Lower leg skin (tissue), 4 donors: ENCODE measurements at regions not wholly inside any gene's neighbourhood (a gene's known extent, or its start where the extent isn't known, plus 50 kb on each side); places are given as distances from the start of the nearest gene placed in this dataset.

Experiments
- DNase-seq, 2 donors: peaks; one replicate each; pipeline ENCODE4 v3.0.0-alpha.2; 2019; ENCODE audit warnings: low spot score in 2 of 2
- H3K4me3 ChIP-seq: fragments of 200-600 bp; sonication (generic); 2 replicates; pipeline ENCODE4 v1.5.1; 2017; ENCODE audit warnings: mild to moderate bottlenecking, low read depth; ENCODE audit not compliant: poor library complexity, severe bottlenecking
- CTCF ChIP-seq, 3 donors: fragments of 450-650 bp; IDR thresholded peaks; one replicate each; pipeline ENCODE4 v1.5.1; 2016; ENCODE audit warnings: antibody characterized with exemption in 3 of 3, mild to moderate bottlenecking in 3 of 3, moderate library complexity in 2 of 3
- POLR2A ChIP-seq, 2 donors: fragments of 450-650 bp; IDR thresholded peaks; one replicate each; pipeline ENCODE4 v1.6.1; 2016 to 2017; ENCODE audit warnings: antibody characterized with exemption in 2 of 2, mild to moderate bottlenecking in 1 of 2, moderate library complexity in 1 of 2
- WGBS, 2 donors: methylation state at CpG; one replicate each; pipeline ENCODE4 v1.1.5; 2018; 5-methylcytosine and 5-hydroxymethylcytosine counted together
- intact Hi-C: fragments of 100-400 bp; cut with DNase I; formaldehyde crosslinking; loops from one replicate; pipeline ENCODE4 v1.15.0; 2023; ENCODE audit warnings: low total_unique reads

- DNase-seq, result no peak
- TF ChIP-seq POLR2A (IDR thresholded peaks at IDR 0.05) (no peak), CTCF (IDR thresholded peaks at IDR 0.05) (no peak)
- no peak overlapping the region for H3K4me3 ChIP-seq
- intact Hi-C loops, result no loop called here
Observed at GRCh38 chr6:68445926-68446325, 189.2 kb upstream of the ADGRB3 start.

GRCh38 chr6:68443704-68444103 lies 191.4 kb upstream of the ADGRB3 start:
- TF ChIP-seq POLR2A (IDR thresholded peaks at IDR 0.05), result no peak
- TF ChIP-seq CTCF (IDR thresholded peaks at IDR 0.05), result no peak
- no peak overlapping the region for H3K4me3 ChIP-seq
- DNase-seq, result no peak
- intact Hi-C loops, result no loop called here

- H3K4me3 ChIP-seq, result no peak overlapping the region
- intact Hi-C loops, result no loop called here
- TF ChIP-seq CTCF (IDR thresholded peaks at IDR 0.05) (no peak), POLR2A (IDR thresholded peaks at IDR 0.05) (no peak)
- DNase-seq, result no peak
Observed at GRCh38 chr6:68427630-68428029, 207.5 kb upstream of the ADGRB3 start.

GRCh38 chr6:68410021-68410420 lies 225.1 kb upstream of the ADGRB3 start:
- no peak overlapping the region for H3K4me3 ChIP-seq
- DNase-seq, result no peak
- WGBS, 2 donors, result 82 to 87% methylated on average over 2 of the region's 2 CpGs
- TF ChIP-seq POLR2A (IDR thresholded peaks at IDR 0.05) (no peak), CTCF (IDR thresholded peaks at IDR 0.05) (no peak)
- intact Hi-C loops, result no loop called here

GRCh38 chr6:68400396-68400795 lies 234.7 kb upstream of the ADGRB3 start:
- no peak for DNase-seq
- 93 to 100% methylated on average over 2 of the region's 2 CpGs for WGBS, 2 donors
- intact Hi-C loops, result no loop called here
- H3K4me3 ChIP-seq, result no peak overlapping the region
- TF ChIP-seq CTCF (IDR thresholded peaks at IDR 0.05) (no peak), POLR2A (IDR thresholded peaks at IDR 0.05) (no peak)

- no peak for TF ChIP-seq CTCF (IDR thresholded peaks at IDR 0.05)
- no peak for DNase-seq
- intact Hi-C loops, result no loop called here
- H3K4me3 ChIP-seq, result no peak overlapping the region
Observed at GRCh38 chr6:68391953-68392352, 243.1 kb upstream of the ADGRB3 start.
